HG03565 (cell line): ENCODE measurements at regions not wholly inside any gene's neighbourhood (a gene's known extent, or its start where the extent isn't known, plus 50 kb on each side); places are given as distances from the start of the nearest gene placed in this dataset.
"Not testable (repeated sequence)": the region's sequence is repeated elsewhere in the genome, so short reads cannot be mapped to it uniquely, and the experiment has no call there.

Source experiments
- ATAC-seq: cut with Tn5 transposase; IDR thresholded peaks from one replicate; pipeline ENCODE4 v1.9.1; 2021; ENCODE audit warnings: mild to moderate bottlenecking, moderate library complexity; ENCODE audit not compliant: unreplicated experiment

DNA sequence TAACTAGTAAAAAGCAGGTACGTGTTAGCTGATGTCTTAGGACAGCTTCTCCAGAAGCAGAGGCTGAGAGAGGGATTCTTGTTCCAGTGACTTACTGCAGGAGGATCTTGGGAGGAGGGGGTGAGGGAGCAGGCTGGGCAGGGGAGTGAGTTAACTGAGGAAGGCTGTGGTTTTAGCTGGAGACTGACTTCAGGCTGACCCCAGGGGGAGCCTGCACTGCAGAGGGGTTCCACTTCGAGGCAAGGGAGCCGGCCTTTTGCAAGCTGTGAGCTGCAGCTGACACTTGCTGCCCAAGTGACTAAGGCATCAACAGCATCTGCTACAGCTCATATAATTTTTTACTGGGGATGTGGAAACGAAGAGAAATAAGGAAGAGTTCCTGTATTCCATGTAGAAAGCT, 50.4 kb upstream of the SOD1 start:
- ATAC-seq, result no peak

DNA sequence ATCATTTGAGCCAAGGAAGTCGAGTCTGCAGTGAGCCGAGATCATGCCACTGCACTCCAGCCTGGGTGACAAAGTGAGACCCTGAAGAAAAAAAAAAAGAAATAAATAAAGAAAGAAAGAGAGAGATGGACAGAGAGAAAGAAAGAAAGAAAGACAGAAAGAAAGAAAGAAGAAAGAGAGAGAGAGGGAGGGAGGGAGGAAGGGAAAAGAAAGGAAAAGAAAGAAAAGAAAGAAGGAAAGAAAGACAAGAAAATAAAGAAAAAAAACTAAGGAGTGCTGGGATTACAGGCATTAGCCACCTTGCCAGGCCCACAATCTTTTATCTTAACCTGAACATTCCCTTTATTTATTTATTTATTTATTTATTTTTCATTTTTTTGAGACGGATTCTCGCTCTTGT, 51.7 kb upstream of the SOD1 start:
- no peak for ATAC-seq

DNA sequence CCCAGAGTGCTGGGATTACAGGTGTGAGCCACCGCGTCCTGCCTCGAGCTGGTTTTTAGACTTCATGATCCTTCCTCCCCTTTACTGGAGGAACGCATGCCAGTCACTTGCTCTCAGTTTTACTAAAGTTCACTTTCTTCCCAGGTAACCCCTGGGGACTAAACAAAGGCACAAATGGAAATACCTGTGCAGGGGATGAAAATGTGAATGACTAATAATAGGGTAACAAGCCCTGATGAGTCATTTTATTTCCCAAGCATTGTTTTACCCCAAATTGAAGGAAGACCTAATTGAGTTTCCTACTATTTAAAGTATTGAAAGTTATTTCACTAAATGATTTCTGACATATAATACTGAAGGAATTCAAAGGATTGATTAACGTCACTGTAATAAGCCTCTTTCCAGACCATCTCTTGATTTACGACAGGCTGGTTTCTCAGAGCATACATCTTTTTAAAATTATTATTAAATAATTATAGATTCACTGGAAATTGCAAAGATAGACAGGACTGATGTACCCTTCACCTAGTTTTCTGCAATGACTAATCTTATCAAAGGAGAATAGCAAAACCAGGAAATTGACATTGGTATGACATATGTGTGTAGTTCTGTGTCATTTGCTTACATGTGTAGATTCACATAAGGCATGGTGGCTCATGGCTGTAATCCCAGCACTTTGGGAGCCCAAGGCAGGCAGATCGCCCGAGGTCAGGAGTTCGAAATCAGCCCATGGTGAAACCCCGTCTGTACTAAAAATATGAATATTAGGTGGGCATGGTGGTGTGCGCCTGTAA, 53.2 kb upstream of the SOD1 start:
- ATAC-seq, result no peak

DNA sequence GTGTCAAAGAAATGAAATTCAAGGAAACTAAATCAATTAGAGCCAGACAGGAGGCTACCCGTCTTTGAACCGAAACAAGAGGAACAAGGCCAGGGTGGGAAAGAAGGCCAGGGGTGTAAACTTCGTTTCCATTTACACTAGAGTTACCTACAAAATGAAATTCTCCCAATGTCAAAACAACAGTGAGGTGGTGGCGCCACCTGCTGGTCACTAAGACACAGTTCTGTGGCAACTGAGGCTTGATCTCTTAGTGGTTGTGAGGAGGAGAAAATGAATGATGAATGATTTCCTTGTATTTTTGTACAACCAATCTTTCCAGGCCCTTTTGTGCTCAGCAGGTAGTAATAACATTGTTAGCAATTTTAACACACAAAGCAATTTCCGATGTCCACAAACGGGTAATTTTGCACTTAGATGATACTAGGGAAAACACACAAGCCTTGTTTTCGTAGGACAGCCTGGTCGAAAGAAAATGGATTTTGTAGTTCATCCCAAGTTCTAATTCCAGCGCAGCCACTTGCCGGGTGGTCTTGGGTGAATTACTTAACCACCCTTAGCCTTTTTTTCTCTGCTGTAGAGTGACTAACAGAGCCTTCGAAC, 54.8 kb upstream of the SOD1 start:
- peak; percentile 69 for ATAC-seq

DNA sequence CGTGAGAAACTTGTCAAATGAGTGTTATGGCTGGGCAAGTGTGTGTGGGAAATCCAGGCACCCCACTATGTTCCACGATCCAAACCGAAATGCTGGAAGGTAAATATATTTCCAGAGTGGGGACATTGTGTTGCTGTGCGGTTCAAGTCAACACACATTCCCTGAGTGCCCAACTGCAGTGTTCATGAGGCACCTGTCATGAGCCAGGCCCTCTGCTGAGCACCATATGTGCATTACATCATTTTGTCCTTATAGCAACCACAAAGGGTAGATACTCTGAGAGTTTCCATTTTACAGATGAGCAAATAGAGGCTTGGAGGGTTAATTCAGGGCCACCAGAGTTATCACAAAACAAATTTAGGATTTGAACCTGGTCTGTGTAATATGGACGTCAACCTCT, 59.9 kb upstream of the SOD1 start:
- no peak for ATAC-seq

DNA sequence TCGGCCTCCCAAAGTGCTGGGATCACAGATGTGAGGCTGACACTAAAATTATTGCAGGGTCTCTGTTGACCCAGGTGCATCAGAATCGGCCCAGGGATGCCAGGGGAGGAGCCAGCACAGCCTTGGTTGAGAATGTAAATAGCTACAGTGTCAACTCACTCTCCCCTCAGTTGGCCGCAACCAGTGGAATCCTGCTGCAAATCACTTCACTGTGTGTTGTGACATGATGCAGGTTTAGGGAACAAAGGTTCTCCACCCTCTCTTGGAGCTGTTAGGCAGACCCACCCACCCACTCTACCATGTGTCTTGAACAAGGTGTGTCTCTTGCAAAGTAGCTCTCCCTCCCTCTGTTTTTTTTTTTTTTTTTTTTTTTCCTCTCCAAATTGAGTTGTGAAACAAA, 60.5 kb upstream of the SOD1 start:
- ATAC-seq, result no peak

DNA sequence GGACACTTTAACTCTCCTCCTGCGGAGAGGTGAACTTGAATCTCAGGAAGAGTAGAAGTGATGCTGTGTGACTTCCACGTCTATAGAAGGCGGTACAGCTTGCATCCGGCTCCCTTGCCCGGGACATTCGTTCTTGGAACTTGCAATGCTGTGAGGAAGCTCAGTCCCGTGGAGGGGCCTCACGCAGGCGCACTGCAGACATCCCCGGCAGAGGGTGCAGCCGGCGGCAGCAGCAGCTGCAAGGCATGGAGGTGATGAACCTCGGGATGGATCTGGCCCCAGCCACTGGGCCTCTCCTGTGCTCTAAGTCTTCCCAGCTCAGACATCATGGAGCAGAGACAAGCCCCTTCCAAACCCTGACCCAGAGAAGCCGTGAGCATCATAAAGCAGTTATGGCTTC, 61.8 kb upstream of the SOD1 start:
- ATAC-seq, result no peak

DNA sequence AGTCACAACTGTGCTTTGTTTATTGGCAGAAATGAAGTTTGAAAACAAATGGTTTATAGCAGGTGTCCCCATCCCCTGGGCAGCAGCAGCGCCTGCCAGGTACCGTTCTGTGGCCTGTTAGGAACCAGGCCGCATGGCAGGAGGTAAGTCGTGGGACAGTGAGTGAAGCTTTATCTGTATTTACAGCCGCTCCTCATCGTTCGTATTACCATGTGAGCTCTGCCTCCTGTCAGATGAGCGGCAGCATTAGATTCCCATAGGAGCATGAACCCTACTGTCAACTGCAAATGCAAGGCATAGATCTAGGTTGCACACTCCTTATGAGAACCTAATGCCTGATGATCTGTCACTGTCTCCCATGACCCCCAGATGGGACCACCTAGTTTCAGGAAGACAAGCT, 63.4 kb upstream of the SOD1 start:
- no peak for ATAC-seq

DNA sequence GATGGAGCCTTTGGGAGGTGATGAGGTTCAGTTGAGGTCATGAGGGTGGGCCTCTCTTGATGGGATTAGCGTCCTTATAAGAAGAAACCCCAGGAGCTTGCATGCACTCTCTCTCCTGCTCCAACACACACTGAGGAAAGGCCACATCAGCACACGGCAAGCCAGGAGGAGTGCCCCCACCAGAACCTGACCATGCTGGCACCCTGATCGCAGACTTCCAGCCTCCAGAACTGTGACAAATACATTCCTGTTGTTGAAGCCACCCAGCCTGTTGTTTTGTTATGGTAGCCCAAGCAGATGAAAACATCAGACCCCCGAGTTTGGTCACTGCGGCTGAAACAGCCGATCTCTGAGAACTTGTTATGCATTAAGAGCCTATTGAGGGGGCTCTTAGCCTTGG, 64.8 kb upstream of the SOD1 start:
- no peak for ATAC-seq

DNA sequence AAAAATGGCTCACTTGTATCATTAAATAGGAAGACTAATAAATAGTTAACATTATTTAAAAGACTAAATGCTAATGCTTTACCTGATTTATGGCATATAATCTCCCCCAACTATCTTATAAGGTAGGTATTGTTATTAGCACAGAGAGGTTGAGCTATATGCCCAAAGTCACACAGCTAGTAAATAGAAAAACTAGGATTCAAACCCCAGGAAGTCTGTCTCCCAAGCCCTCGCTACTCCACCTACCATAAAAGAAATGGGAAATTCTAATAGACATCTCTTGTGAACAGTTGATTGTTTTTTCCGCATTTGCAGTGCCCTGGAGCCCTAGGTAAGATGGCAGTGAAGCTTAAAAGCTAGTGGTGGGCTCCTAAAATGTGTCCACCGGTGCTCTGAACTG, 65.2 kb upstream of the SOD1 start:
- ATAC-seq, result no peak

DNA sequence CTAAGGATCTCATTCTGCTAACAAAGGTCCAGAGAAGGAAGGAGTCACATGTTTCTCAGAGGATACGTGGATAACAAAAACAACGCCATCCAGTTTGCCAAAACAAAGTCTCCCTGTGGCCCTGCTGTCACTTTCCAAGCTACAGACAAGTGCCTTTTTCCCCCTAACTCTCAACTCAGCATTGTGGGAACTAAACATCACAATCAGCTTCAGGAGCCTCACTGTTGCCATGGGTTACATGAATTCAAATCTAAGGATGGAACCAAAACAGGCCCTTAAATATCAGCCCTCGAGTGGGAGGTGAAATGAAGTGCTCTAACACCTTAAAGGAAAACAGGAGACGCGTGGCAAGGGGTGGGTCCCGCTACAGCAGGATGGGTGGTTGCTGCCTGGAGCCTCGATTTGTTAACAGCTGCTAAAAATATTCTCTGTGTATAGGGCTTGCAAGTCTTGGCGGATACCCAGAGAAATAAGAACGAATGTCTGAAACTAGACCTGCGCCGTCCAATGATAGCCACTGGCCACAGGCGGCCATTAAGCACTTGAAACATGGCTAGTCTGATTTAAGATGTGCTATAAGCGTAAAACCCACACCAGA, 66.4 kb upstream of the SOD1 start:
- no peak for ATAC-seq

DNA sequence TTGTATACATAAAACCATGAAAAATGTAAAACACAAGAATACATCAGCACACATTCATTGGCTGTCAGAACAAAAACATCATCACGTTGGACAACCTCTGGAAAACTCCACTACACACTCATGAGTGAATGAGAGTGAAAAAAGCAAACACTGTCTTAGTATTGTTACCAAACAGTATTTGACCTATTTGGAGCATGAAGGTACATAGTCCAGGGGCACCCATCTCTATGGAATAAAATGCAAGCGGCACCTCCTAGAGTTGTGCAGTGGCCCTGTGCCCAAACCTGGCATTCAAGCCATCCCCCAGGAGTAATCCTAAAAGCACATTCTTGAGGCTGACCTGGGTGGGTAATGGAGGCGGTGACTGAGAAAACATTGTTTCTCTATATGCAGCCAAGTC, 67.0 kb upstream of the SOD1 start:
- no peak for ATAC-seq

DNA sequence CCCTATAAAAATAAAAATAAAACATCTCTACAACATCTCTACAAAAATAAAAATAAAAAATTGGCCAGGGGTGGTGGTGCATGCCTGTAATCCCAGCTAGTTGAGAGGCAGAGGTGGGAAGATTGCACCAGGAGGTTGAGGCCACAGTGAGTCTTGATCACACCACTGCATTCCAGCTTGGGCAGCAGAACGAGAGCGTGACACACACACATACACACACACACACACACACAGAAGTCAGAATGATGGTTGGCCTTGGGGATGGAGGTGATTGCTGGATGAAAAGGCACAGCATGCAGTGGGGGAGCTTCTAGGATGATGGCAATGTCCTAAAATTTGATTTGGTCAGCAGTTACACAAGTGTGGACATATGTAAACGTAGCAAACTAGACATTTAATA, 69.7 kb upstream of the SOD1 start:
- no peak for ATAC-seq

DNA sequence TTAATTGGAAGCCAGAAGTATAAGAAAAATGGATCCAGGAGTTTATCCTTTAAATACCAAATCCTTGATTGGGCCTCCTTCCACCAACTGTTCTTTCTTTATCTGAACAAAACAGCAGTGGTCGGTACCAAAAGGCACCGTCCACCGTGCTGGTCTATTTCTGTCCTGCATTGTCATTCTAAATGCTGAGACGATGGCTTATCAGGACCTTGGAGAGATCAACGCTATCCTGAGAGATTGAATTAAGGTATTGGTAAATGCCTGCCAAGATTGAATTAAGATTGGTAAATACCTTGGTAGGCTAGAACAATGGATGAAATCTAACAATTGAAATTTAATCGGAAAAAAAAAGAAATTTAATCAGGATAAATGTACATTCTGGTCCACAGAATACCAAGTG, 73.4 kb upstream of the SOD1 start:
- ATAC-seq, result no peak

DNA sequence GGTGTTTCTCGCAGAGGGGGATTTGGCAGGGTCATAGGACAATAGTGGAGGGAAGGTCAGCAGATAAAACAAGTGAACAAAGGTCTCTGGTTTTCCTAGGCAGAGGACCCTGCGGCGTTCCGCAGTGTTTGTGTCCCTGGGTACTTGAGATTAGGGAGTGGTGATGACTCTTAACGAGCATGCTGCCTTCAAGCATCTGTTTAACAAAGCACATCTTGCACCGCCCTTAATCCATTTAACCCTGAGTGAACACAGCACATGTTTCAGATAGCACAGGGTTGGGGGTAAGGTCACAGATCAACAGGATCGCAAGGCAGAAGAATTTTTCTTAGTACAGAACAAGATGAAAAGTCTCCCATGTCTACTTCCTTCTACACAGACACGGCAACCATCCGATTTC, 75.6 kb upstream of the SOD1 start:
- ATAC-seq, result not testable (repeated sequence)

DNA sequence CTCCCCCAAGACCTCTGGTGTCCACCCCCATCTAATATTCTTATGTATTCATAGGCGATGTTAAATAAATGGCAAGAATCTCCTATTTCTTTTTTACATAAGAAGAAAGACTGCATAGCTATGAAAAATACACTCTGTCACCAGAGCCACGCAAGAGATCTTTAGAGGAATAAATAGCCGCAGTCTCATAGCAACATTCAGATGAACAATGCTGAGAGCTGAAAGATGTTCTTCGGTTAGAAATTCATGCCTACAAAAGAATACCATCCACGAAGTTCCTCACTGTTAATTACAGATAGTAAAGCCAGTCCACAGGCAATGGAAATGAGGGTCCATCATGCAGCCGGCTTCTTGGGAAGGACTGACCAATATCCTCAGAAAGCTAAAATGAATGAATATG, 76.0 kb upstream of the SOD1 start:
- no peak for ATAC-seq

DNA sequence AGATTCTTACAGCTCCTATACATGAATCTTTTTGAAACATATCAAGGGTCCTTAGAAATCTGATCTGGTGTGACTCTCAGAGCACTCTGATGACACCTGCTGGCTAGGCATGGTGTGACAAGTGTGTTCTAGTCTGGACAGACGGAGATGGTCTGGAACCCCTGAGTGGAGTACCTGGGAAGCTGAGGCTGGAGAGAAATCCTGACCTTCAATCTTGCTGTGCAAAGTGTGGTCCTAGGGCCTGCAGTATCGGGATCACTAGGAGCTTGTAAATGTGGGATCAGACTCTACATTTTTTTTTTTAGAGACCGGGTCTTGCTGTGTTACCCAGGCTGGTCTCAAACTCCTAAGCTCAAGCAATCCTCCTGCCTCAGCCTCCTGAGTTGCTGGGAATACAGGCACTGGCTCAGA, 78.6 kb upstream of the SOD1 start:
- peak; percentile 78 for ATAC-seq

DNA sequence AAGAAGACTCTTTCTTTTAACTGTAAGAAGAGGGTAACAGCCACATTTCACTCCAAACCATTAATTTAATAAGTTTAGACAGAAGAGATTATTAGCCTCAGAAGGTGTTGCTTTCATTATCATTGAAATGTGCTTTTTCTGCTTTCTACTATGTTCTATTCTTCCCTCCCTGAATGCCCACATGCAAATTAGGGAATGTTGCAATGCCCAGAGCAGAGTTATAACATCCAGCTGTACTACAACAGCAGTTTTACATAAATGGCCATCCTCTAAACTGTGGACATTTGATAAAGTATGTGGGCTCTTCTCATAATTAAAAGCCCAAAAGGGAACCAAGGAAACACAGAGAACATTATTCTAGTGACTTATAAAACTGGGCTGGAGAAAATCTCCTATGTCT, 82.2 kb upstream of the SOD1 start:
- no peak for ATAC-seq

DNA sequence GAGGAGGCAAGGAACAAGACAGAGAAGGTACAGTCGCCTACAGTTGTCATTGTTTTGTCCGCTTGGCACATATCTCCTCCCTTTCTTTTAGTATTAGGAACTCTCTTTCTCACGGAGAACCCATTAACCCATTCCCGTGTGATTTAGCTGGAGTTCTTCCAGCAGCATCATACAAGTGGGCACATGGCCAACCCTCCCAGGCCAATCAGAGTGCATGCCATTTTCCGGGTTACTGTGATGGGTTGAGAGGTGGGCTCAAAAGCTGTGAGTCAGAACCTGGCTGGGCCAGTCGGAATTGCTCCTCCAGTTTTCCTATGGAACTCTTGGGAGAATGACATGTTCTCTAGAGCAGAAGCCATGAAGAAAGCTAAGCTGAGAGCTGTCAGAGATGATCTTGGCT, 83.1 kb upstream of the SOD1 start:
- ATAC-seq, result no peak

DNA sequence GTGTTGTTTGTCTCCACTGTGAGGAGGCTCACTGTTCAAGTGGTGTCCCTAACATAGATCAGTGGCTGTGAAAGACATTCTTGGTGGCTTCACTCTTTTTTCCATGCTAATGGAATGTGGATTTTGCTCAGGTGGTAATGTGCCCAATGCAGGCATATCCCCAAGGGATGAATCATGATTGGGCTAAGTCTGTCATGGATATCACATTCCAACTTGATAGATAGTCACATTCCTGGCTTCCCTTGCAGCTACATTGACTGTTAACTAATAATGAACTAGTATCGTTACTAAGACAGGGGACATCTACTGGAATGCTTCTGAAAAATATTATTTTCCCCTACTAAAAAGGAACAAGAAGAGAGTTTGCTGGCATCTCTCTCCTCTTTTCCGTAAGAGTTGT, 86.3 kb upstream of the SOD1 start:
- ATAC-seq, result no peak

DNA sequence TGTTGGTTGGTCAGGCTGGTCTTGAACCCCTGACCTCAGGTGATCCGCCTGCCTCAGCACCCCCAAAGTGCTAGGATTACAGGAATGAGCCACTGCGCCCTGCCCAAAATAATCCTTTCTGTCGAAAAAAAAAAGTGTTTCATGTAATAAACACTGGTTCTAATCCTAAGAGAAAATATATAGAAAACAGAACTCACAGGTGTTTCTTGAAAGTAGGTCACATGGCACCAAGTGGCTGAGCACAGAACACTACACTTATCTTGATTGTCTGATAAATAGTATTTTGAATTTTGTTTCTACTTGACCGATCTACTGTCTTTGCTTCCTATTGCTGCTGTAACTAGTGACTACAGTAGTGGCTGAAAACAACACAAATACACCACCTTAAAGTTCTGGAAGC, 87.6 kb upstream of the SOD1 start:
- no peak for ATAC-seq

DNA sequence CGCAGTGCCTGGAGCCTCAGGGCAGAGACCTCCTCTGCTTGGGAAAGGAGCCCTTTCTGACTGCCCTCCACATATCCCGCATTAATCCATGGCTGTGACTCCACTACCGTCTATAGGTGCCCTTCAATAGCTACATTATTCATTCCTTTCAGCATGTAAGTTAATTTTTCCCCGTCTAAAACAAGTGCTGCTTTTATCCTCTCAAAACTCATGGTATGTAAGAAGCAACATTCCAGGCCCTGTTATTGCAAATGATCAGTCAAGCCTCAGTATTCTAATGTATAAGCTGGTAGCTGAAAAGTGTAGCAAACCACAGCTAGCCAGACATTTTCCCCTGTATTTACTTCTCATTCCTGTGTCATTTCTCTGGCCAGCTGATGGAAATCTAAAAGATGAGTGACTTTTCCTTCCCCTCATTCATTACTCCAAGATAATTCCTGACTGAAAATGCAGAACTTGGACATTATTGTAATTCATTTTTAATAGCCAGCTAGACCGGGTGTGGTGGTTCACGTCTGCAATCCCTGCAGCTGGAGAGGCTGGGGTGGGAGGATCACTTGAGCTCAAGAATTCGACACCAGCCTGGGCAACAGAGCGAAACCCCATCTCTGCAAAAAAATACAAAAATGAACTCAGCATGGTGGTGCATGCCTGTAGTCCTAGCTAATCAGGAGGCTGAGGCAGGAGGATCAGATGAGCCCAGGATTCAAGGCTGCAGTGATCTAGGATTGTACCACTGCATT, 88.5 kb upstream of the SOD1 start:
- no peak for ATAC-seq
